ENCODE measurements at regions not wholly inside any gene's neighbourhood (a gene's known extent, or its start where the extent isn't known, plus 50 kb on each side); places are given as distances from the start of the nearest gene placed in this dataset.

DNA sequence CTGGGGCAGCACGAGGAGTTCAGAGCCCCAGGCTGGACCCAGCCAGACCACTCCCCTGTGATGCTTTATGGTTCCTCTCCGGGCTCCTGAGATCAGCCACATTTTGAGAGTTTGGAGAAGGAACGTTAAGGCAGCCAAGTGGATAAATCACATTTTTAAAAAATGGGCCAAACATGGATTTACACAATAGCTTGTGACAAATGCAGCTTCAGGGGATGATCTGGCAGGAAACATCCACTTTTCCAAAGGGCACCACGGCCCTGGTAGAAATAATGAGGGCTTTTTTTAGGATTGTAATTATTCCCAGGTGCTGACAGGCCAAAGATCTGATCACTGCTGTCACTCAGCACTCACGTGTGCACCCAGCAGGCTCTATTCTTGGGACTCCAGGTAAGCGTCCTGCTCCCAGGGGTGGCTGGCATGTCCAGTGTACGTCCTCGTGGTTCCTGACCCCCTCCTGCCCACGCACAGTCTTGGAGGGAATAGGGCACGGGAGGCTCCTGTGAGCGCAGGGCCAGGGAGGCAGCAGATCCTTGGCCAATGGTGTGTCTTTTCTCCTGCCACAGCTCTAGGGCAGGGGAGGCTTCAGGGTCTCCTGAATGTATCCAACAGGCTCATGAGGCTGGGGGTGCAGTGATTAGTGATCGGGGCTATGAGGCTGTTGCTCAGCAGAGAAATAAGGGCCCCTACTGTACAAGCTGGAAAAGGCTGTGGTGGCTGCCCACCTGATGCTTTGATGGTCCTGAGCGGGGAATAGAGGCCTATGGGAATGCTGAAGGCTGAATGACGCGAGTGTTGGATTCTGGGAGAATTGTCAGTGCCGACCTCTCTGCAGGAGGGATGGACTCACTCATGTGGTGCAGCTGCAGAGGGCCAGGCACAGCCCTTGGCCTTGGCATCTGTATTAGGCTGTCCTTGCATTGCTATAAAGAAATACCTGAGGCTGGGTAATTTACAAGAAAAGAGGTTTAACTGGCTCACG is 415.7 kb downstream of the PTPRU start:
- Histone ChIP-seq H3K4me2 (ENCODE audit: low read length) (no peak overlapping the region), H3K9me3 (ENCODE audit: insufficient read depth, low read depth, low read length) (no peaks in the 10 kb centered on the region), H3K27ac (ENCODE audit: low read depth, low read length) (no peak overlapping the region), H3K9ac (ENCODE audit: low read length) (no peak overlapping the region), H3K4me3 (ENCODE audit: insufficient read depth, low read depth, low read length) (no peak overlapping the region), H2AFZ (ENCODE audit: low read depth, low read length) (no peak overlapping the region), H3K36me3 (ENCODE audit: insufficient read depth, low read length) (no peaks in the 10 kb centered on the region), H3K27me3 (ENCODE audit: insufficient read depth, low read length) (no peaks in the 10 kb centered on the region), H4K20me1 (ENCODE audit: insufficient read depth, low read length) (no peaks in the 10 kb centered on the region), H3K4me1 (ENCODE audit: insufficient read depth, low read length) (peaks cover 4% of the 10 kb centered on the region), H3K79me2 (ENCODE audit: insufficient read depth, low read length) (no peaks in the 10 kb centered on the region)
- peaks cover 42% of the 10 kb centered on the region for H3K27me3 Mint-ChIP-seq (ENCODE audit: low read depth, unreplicated experiment)
- no peak overlapping the region for H3K4me3 Mint-ChIP-seq (ENCODE audit: unreplicated experiment)
- H3K27ac Mint-ChIP-seq (ENCODE audit: unreplicated experiment) = no peak overlapping the region
- no peak for TF ChIP-seq EZH2 (IDR thresholded peaks at IDR 0.05; ENCODE audit: insufficient read depth, low read length)
- TF ChIP-seq CTCF (IDR thresholded peaks at IDR 0.05; ENCODE audit: insufficient read depth, low read depth, low read length) = no peak
- peaks cover 8% of the 10 kb centered on the region for H3K9me3 Mint-ChIP-seq (ENCODE audit: unreplicated experiment)
- H3K4me1 Mint-ChIP-seq (ENCODE audit: low read depth, unreplicated experiment) = no peaks in the 10 kb centered on the region
- H3K36me3 Mint-ChIP-seq (ENCODE audit: low read depth, unreplicated experiment) = no peaks in the 10 kb centered on the region
- DNase-seq (ENCODE audit: low read depth) = no peak
- FAIRE-seq = no peak

GRCh38 chr1:29651246-29651645 is 414.9 kb downstream of the PTPRU start:
- FAIRE-seq = no peak
- Histone ChIP-seq H3K4me3 (ENCODE audit: insufficient read depth, low read depth, low read length) (no peak overlapping the region), H2AFZ (ENCODE audit: low read depth, low read length) (no peak overlapping the region), H3K36me3 (ENCODE audit: insufficient read depth, low read length) (no peaks in the 10 kb centered on the region), H3K79me2 (ENCODE audit: insufficient read depth, low read length) (no peaks in the 10 kb centered on the region), H3K4me1 (ENCODE audit: insufficient read depth, low read length) (peaks cover 4% of the 10 kb centered on the region), H3K9ac (ENCODE audit: low read length) (no peak overlapping the region), H3K27ac (ENCODE audit: low read depth, low read length) (no peak overlapping the region), H4K20me1 (ENCODE audit: insufficient read depth, low read length) (no peaks in the 10 kb centered on the region), H3K9me3 (ENCODE audit: insufficient read depth, low read depth, low read length) (no peaks in the 10 kb centered on the region), H3K4me2 (ENCODE audit: low read length) (no peak overlapping the region), H3K27me3 (ENCODE audit: insufficient read depth, low read length) (no peaks in the 10 kb centered on the region)
- H3K9me3 Mint-ChIP-seq (ENCODE audit: unreplicated experiment) = peaks cover 6% of the 10 kb centered on the region
- no peaks in the 10 kb centered on the region for H3K36me3 Mint-ChIP-seq (ENCODE audit: low read depth, unreplicated experiment)
- H3K4me3 Mint-ChIP-seq (ENCODE audit: unreplicated experiment) = no peak overlapping the region
- H3K27me3 Mint-ChIP-seq (ENCODE audit: low read depth, unreplicated experiment) = peaks cover 42% of the 10 kb centered on the region
- no peak for DNase-seq (ENCODE audit: low read depth)
- no peaks in the 10 kb centered on the region for H3K4me1 Mint-ChIP-seq (ENCODE audit: low read depth, unreplicated experiment)
- TF ChIP-seq CTCF (IDR thresholded peaks at IDR 0.05; ENCODE audit: insufficient read depth, low read depth, low read length) = no peak
- no peak for TF ChIP-seq EZH2 (IDR thresholded peaks at IDR 0.05; ENCODE audit: insufficient read depth, low read length)
- no peak overlapping the region for H3K27ac Mint-ChIP-seq (ENCODE audit: unreplicated experiment)

DNA sequence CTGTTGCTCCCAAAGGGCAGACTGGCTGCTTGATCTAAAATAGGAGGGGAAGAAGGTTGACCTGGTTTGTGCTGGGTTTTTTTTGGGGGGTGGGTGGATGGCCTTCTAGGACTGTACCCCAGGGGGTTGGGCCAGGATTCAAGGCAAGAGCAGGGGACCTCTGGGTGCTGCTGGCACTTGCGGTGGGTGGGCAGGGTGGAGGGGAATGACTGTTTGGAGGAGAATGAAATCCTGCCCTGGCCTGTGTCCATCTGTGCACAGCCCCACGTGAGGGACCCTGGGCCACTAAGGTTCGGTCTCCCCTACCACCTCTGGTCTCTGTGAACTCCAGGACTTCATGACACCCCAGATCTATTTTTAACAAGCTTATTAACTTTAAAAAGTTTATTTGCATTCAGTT is 414.2 kb downstream of the PTPRU start:
- no peaks in the 10 kb centered on the region for H3K4me1 Mint-ChIP-seq (ENCODE audit: low read depth, unreplicated experiment)
- no peak overlapping the region for H3K27ac Mint-ChIP-seq (ENCODE audit: unreplicated experiment)
- peaks cover 38% of the 10 kb centered on the region for H3K27me3 Mint-ChIP-seq (ENCODE audit: low read depth, unreplicated experiment)

More for the DNA sequence above, 414.2 kb downstream of the PTPRU start:
- Histone ChIP-seq H4K20me1 (ENCODE audit: insufficient read depth, low read length) (no peaks in the 10 kb centered on the region), H3K9me3 (ENCODE audit: insufficient read depth, low read depth, low read length) (no peaks in the 10 kb centered on the region), H3K36me3 (ENCODE audit: insufficient read depth, low read length) (no peaks in the 10 kb centered on the region), H3K27me3 (ENCODE audit: insufficient read depth, low read length) (no peaks in the 10 kb centered on the region), H3K9ac (ENCODE audit: low read length) (no peak overlapping the region), H2AFZ (ENCODE audit: low read depth, low read length) (no peak overlapping the region), H3K27ac (ENCODE audit: low read depth, low read length) (no peak overlapping the region), H3K4me3 (ENCODE audit: insufficient read depth, low read depth, low read length) (no peak overlapping the region), H3K79me2 (ENCODE audit: insufficient read depth, low read length) (no peaks in the 10 kb centered on the region), H3K4me2 (ENCODE audit: low read length) (no peak overlapping the region), H3K4me1 (ENCODE audit: insufficient read depth, low read length) (peaks cover 4% of the 10 kb centered on the region)
- Mint-ChIP-seq H3K4me3 (ENCODE audit: unreplicated experiment) (no peak overlapping the region), H3K36me3 (ENCODE audit: low read depth, unreplicated experiment) (no peaks in the 10 kb centered on the region), H3K9me3 (ENCODE audit: unreplicated experiment) (peaks cover 6% of the 10 kb centered on the region)
- no peak for TF ChIP-seq CTCF (IDR thresholded peaks at IDR 0.05; ENCODE audit: insufficient read depth, low read depth, low read length)
- TF ChIP-seq EZH2 (IDR thresholded peaks at IDR 0.05; ENCODE audit: insufficient read depth, low read length) = no peak
- FAIRE-seq = no peak
- DNase-seq (ENCODE audit: low read depth) = no peak
